Astrocyte of the hippocampus (primary cell): ENCODE measurements at regions not wholly inside any gene's neighbourhood (a gene's known extent, or its start where the extent isn't known, plus 50 kb on each side); places are given as distances from the start of the nearest gene placed in this dataset.

Source experiments
- DNase-seq: peaks from one replicate; pipeline ENCODE4 v3.0.0; 2011; ENCODE audit warnings: low read depth, low spot score

DNA sequence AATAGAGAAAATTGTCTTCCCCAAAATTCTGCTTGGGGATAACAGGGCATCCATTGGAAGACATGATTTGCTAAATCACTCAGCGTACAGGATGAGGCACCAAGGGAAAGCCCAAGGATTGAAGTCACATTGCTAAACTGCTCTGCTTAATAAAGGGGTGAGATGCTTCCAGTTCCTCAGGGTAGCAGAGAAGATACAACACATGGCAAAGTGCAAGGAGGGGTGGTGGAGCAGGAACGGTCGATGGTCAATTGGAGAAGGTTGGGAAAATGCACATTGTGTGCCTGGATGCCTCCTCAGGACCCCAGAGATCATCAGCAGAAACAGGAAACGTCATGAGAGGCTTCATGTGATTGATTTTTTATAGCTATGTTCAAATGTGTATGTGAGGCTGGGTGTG is 116.3 kb upstream of the SOX1 start:
- DNase-seq, result no peak

DNA sequence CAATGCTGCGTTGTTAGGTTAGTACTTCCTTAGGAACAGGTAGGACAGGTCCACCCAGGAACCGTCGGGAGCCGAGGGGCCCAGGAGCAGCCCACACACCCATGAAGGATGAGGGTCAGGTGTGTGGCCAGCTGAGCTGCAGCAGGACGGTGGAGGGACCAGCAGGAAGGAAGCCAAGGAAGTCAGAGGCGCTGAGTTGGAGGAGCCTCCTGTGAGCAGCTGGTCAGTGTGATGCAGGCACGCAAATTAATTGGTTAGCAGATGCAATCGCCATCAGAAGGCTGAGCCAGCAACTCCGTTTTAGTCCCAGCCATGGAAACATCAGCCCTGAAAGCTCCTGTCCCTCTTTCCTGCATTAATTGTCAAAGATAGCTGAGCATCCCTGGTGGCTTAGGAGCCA is 114.9 kb upstream of the SOX1 start:
- DNase-seq, result no peak

DNA sequence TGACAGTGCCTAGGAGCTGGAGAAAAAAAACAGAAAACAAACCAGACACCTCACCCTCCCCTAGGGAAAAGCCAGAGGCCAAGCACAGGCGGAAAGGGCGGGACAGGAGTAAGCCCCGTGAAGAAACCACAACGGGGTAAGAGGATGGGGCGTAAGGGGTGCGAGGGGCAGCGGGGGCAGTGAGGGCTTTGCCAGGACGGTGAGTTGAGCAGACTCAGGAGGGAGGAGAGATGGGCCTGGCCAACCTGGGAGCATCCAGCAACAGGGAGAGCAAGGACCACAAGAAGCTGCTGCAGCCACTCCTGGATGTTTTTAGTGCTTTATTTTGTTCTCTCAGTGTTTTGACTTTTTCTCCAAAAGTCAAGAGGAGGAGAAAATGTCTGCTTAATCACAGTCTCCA is 114.1 kb upstream of the SOX1 start:
- DNase-seq, result no peak

DNA sequence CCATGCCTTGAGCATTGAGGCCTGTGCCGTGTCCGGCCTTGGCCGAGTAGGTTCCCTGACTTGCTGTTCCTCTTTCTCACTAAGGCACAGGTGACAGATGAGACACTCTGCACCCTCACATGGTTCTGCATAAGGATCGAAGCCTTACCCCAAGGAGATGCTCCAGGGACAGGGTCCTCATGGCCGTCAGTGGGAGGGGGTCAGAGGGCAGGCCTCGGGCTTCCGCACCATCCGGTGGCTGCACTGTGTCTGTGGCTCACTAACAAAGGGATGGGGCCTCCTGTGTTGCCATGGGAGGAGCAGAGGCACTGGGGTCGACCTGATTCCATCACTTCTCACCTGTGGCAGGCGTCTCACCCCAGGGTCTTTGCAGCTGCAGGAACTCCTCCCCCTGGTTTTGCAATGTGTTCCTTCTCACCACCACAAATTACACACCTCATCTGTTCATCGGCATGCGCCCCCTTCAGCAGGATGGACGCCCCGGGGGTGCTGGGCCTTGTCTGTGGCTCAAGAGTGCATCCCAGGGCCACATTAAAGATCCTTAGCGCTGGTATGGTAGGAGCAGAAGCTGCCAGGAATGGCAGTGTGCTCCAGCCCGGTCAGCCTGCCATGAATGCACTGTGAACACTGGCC is 113.3 kb upstream of the SOX1 start:
- no peak for DNase-seq

DNA sequence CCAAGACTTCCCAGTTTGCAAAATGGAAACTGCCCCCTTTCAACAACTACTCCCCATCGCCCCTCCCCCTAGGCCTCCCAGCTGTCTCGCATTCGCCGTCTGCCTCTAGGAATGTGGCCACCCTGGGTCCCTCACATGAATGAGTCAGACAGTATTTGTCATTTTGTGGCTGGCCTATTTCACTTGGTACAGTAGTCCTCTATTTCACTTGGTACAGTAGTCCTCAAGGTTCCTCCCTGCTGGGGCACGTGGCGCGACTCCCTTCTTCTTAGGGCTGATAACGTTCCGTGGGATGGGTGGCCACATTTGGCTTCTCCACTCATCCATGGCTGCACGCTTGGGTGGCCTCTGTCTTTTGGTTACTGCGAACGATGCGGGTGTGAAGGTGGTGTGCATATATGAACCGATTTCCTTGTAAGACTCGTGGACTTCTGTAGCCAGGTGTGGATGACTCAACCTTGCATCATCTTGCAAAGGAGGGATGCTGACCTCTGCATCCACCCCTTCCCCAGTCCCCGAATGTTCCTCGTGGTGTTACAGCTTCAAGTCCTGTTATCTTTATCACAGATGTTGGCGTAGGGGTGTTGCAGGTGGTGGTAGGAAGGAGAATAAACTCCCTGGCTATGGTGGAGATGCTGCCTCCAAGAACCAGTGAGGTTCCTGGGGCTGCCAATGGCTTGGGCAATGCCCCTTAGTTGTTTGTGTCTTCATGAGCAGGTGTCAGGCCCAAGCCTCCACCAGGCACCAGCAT is 112.1 kb upstream of the SOX1 start:
- no peak for DNase-seq

DNA sequence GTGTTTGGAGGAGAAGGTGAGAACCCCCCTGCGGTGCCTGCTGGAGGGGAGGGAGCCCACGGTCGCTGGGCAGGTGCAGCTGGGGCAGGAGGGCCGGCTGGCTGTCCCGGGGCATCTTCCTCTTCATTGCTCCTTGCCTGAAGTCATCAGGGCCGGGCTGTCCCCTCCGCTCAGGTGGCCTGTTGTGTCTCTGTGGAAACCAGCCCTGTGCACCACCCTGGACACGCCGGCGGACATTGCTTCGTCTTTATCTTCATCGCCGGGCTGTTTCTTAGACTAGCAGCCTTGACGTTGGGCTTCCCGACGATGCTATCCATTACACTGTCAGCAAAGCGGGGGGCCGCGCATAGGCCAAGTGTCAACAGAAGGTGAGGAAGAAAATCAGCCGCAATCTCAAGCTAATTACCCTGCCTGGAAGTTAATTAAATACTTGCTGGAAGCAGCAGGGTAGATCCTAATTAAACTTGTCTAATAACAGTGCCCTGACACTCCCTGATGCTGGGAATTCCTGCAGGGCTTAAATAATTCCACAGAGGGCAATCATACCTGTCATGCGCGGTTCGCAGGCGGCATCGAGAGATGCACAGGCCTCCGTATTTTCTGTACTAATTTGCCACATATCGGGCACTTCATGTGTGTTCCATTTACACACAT is 111.4 kb upstream of the SOX1 start:
- no peak for DNase-seq

DNA sequence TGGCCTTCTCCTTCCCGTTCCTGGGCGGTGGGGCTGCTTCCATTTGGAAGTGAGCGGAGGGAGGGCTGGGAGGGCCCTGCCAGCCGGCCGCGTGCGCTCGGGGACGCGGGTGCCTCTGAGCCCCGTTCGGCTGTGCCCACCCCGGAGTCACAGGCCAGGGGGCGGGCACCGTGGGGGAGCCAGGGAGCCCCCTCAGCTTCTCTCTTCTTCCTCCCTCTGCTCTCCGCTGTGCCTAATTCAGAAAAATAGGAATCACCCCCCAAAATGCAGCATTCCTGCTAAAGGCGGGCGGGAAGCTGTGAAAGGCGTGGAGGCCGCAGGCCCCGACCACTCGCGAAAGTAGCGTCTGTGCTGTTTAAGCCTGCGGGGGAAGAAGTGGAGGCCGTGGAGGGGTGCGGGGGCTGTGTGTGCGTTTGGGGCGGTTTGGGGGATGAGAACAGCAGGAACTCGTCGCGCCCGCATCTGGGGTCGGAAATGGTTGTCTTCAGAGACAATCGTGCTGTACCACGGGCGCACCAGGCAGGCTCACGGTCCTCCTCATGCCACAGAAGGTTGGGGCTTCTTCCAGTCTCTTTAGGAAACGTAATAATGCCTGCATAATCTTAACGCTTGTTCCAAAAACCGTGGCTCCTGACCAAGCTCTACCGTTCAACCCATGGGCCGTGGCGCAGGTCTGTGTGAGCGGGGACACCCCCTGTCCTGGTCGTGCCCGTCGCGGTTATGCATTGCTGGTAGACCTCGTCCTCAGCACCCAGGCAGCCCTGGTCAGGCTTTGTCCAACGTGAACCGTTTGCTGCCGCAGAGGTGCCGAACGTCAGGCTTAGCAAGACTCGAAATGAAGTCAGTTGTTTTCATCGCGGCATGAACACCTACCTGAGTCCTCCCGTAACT is 110.4 kb upstream of the SOX1 start:
- DNase-seq, result no peak

DNA sequence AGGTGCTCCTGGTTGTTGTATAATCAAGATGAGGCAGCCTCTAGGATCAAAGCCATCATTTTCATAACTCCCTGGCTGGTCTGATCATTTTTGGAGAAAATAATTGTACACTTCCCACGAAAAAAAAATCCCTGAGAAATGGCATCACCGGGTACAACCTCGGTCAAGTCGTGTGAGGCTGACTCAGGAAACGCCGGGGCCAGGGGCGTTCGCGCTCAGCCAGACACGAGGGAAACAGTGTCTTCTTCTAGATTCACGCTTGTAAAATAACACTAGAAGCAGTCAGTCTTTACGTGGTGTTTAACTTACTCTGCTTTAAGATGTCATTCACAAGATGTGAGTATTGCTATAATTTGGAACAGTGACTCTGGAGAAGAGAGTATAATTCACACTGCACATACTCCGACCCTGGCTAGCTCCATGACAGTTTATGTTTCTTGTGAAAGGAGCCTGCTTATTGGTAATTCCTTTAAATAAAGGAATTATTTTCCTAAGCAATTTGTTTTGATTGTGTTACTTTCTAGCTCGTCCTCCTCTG is 109.0 kb upstream of the SOX1 start:
- no peak for DNase-seq

DNA sequence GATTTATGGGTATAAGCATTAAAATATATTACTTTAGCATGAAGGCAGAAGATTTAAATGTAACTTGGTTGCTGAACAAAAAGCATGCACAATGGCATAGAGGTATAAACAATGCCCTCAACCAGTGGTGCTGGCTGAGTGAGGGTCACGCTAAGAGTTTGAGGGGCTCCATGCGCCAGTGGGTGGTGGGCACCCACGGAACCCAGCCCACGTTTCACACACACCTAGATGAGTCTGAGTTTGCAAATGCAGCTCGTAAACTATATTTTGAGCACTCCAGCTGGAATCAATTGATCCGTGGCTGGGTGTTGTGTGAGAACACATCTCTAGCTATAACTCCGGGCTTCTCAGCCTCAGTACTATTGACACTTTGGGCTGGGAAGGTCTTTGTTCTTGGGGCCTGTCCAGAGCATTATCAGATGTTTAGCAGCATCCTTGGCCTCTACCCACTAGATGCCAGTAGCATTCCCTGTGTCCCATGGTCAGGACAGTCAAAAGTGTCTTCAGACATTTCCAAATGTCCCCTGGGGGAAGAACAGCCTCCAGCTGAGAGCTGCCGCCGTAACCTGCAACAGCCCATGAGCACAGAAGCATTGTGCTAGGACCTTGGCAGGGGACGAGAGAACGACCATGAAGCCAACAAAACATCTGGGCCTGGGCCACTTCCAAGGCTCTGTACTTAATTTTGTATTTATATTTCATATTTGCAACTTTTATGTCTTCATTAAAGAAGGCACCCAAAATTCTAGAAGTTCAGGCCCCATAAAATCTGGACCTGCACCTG is 108.1 kb upstream of the SOX1 start:
- no peak for DNase-seq

DNA sequence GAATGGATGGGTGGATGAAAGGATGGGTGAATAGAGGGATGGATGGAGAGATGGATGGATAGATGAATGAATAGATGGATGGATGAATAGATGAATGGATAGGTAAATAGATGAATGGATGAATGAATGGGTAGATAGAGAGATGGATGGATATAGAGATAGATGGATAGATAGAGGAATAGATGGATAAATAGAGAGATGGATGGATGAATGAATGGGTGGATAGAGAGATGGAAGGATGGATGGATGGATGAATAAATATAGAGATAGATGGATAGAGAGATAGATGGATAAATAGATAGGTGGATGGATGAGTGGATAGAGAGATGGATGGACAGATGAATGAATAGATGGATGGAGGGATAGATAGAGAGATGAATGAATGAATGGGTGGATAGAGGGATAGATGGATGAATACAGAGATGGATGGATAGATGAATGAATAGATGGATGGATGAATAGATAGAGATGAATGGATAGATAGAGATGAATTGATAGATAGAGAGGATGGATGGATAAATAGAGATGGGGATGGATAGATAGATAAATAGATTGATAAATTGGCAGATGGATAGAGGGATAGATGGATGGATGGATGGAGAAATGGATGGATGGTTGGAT is 106.7 kb upstream of the SOX1 start:
- no peak for DNase-seq

DNA sequence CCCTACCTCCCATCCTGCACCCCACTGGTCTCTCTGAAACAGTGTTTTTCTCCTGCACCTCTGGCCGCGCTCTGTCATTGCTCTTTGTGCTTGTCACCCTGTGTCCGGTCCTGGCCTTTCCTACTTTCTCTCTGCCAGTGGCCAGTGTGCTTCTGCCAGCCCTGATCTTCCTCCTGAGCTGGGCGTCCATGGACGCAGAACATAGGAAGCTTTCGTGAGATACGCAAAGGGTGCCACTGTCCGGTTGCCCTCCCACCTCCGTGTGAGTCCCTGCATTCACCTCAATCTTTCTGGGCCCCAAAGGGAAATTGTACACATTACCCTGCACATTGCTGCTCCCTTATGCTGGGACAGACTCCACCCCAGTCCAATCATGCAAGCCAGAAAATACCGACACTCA is 105.7 kb upstream of the SOX1 start:
- DNase-seq, result no peak

DNA sequence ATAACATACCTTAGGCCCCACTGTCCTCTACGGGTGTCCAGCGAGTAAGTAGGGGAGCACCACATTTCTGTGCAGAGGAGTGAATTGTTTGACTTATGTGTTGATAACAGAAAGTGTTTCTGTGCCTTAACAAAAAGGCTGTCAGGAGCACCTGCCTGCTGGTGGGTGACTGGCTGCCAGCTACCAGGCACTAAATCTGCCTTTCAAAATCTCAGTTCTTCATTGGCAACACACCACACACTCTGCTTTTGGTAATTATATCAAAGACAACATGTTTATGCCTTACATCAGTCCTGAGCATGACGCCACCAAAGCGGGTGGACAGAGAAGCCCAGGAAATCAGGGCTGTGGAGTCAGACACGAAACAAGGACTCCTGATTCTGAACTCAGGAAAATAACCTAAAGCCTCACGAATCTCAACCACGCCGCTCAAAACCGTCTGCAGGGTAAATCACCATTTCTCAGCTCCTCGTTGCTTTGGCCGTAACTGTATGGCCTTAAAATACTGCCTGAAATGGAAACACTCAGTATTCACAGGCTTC is 105.2 kb upstream of the SOX1 start:
- DNase-seq, result no peak

DNA sequence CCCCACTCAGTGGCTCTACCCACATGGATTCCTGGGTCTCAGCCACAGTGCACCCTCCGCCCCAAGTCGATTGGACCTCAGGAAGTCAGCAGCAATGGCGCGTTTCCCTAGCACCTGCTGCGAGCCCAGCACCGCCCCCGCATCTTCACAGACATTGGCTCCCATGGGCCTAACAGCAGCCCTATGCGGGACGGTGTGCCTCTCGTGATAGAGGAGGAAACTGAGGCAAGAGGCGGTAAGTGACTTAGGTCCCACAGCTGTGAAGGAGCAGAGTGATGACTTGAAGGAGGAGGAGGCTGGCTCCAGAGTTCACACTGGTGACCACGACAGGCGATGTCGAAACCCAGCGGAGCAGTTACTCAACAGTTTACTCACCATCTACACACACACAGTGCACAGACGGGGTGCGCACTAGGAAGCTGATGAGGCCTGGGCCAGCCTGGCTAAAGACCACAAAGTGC is 104.5 kb upstream of the SOX1 start:
- no peak for DNase-seq

DNA sequence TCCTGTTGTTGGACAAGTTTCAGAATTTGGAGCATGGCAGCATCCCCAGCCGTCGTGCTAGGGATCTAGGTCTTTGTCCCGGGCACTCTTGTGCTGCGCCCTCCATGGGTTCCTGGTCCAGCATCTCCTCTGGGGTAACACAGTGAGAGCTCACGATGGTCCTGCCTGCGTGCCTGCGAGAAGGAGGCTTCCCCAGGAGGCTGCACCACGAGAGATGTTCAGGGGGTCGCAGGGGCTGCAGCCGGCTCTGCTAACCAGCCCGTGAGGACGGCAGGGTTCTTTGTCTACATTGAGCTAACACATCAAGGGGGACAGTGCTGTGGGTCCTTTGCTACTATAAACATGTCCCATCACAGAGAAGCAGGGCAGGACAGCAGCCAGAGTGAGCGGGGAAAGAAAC is 103.9 kb upstream of the SOX1 start:
- DNase-seq, result no peak

DNA sequence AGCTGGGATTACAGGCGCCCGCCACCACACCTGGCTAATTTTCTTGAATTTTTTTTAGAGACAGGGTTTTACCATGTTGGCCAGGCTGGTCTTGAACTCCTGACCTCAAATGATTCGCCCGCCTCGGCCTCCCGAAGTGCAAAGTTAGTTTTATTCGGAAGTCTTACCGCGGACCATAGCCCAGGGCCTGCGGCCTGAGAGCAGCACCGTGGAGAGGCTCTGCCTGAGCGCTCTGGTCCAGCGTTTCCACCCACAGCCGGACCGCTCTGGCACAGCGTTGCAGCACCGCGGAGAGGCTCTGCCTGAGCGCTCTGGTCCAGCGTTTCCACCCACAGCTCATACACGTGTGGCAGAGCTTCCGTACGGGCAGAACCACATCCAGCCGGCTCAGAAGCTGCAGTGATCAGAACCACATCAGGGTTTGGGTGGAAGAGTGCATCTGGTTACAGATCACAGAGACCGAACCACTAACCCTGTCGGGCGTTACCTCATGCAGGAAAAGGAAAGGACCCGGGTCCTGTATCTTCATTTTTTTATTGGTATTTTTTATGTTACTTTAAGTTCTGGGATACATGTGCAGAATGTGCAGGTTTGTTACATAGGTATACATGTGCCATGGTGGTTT is 102.4 kb upstream of the SOX1 start:
- no peak for DNase-seq

DNA sequence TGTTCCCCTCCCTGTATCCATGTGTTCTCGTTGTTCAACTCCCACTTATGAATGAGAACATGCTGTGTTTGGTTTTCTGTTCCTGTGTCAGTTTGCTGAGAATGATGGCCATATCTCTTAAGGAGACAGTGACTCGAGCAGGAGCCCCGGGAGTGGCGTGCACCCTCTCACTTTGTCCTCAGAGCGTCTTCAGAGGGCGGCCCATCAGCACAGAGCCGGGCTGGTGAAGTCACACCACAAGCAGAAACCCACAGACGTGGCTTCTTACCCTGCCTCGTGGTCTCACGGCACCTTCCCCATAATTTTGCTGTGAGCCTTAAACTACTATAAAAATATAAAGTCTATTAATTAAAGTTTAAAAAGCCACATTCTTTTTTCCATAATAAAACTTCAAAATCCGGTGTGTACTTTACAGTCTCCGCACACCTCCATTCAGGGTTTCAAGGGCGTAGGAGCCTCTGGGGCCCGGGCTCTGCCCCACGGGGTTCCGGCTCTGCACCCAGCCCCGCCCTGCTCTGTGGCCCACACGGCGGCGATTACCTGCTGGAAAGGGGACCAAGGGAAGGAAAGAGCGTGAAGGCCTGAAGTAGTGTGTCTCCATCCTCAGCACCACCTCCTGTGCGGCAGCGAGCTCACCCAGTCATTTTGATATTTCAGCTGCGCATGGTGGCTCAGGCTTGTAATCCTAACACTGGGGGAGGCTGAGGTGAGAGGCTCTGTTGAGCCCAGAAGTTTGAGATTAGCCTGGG is 101.3 kb upstream of the SOX1 start:
- no peak for DNase-seq

DNA sequence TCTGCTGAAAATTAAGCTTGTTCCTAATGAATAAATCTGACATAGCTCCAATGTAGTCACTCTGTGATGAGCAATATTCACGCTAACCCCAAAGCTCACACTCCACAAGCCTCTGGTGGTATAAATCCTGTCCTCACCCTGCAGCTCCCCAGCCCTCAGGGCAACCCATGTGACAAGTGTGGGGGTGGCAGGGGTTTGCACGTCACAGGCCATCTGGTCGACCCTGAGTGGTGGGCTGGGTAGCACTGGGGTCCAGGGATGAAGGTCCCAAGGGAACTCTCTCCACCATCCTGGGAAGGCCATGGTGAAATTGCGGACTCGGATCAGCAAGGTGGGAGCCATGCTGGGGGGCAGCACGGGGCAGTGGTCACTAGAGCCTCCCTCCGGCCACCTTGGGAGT is 100.0 kb upstream of the SOX1 start:
- no peak for DNase-seq

DNA sequence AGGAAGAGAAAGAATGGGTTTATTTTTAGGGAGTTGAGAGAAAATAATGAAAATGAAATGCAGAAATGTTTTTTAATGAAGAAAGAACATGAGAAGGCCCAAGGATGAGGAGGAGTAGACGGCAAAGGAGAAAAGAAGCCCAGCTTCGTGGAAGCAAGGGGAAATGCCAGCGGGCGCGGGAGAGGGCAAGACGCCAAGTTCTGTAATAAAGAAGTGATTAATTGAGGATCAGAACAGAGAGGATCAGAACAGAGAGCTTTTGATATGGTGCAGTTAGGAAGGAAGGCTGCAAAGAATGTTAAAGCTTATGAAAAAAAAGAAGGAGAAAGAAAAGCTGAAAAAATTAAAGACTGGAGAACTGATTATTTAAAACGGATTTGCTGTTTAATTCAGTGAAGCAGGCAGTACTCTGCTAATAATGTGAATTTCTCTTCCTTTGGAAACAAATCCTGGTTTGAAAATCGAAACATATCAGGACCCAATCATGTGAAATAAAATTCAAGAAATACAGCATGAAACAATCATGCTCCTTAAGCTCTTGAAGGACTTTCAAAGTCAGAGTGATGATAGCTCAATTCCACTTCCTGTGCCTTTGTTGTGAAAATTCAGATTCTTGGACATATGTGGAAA is 99.3 kb upstream of the SOX1 start:
- no peak for DNase-seq
